ENCODE measurements at regions not wholly inside any gene's neighbourhood (a gene's known extent, or its start where the extent isn't known, plus 50 kb on each side); places are given as distances from the start of the nearest gene placed in this dataset.
"Not testable (repeated sequence)": the region's sequence is repeated elsewhere in the genome, so short reads cannot be mapped to it uniquely, and the experiment has no call there.

DNA sequence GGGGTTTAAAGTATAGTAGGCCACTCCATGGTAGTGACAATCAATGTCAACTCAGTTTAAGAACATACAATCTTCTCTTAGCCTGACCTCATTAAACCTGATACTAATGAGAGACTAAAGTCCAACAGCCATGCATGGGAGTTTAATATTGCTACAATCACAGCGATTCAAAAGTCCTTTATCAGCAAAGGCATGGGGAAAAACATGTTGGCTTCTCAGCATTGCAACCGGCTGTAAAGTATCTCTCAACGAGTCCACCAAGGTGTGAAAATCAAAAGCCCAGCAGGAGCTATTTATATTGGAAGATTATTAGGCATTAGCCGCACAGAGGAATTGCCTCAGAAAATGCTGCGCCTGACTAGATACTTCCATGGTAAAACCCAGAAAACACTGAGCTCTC is 256.7 kb upstream of the PGRMC2 start:
- Histone ChIP-seq H3K36me3 (no peaks in the 10 kb centered on the region), H3K27me3 (no peaks in the 10 kb centered on the region), H3K9me3 (no peaks in the 10 kb centered on the region), H3K4me3 (no peak overlapping the region)
- DNase-seq: no peak

DNA sequence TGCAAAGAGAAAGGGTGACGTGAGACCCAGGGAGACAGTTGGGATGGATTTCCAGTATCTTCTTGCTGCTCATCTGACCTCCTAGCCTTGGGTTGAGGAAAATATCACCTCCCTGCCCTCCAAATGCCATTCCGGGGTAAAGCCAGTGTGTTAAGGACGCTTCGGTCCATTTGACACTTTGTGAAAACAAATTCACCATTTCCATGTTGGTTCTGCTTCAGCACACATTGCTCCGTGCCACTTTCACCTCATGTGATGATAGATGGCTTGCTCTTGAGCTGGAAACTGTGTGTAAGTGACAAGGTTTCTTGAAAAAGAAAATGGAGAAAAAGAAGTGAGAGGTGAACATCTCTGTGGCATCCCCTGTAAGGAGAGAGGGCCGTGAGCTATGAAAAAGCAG is 256.1 kb upstream of the PGRMC2 start:
- no peaks in the 10 kb centered on the region for H3K36me3 ChIP-seq
- H3K4me3 ChIP-seq: no peak overlapping the region
- no peaks in the 10 kb centered on the region for H3K9me3 ChIP-seq
- DNase-seq: no peak
- H3K27me3 ChIP-seq: no peaks in the 10 kb centered on the region

DNA sequence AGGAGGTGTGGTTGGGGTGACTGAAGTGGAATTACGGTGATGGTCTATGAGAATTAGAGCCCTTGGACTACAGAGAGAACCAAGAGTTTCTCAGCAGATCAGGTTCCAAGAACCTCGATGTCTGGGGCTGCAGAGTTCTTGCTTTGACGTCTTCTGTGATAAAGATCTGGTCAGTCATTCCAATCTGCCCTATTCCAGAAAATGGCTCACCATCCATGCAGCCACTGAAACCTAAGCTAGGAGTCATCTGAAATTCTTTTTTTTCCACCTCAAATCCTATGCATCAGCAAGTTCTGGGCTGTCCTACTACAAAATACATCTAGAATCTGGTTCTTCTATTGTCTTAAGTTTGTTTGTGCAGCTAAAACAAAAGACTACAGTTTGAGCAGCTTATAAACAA is 254.4 kb upstream of the PGRMC2 start:
- Histone ChIP-seq H3K36me3 (no peaks in the 10 kb centered on the region), H3K27me3 (no peaks in the 10 kb centered on the region), H3K9me3 (no peaks in the 10 kb centered on the region), H3K4me3 (no peak overlapping the region)
- DNase-seq: no peak

DNA sequence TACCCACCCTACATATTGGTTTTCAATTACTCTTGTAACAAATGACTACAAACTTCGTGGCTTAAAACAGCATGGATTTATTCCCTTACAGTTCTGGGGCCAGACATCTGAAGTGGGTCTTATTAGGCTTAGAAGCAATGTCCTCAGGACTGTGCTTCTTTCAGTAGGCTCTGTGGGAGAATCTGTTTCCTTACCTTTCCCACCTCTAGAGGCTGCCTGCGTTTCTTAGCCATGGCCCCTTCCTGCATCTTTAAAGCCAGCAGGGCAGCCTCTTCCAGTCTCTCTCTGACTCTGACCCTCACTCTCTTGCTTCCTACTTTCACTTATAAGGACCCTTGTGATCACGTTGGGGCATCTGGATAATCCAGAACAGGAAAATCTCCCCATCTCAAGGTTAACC is 252.5 kb upstream of the PGRMC2 start:
- H3K4me3 ChIP-seq: no peak overlapping the region
- no peaks in the 10 kb centered on the region for H3K36me3 ChIP-seq
- no peaks in the 10 kb centered on the region for H3K9me3 ChIP-seq
- DNase-seq: no peak
- no peaks in the 10 kb centered on the region for H3K27me3 ChIP-seq

DNA sequence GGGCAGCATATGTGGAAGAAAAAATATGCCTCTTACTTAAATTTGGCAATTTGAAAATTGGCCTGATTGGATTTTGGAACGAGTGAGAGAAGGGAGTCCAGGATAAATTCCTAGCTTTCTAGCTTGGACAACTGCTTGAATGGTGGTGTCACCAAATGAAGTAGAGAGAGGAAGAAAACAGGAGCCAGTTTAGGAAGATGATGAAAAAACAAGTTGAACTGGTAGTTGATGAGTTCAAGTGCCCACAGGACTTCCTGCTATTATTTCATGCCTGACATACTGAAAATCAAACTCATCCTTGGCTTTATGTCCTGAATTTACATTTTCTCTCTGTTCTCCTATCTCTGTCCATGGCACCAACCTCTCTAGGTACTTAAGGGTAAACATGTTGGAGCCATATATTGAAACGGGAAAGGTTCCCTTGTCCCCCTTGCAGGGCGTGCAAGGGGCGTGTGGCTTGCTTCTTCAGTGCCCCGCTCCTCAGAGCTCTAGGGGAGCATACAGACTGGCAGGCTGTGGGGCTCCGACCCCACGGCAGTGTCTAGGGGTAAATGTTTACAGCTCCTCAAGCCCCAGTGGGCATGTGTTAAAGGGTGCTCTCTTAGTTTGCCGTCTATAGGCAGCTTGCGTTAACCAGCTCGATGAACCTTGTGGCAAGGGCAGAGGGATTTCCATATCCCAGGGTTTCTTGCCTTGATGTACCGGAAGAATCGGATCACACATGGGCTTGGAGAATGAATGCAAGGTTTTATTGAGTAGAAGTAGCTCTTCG is 250.7 kb upstream of the PGRMC2 start:
- DNase-seq: no peak
- H3K9me3 ChIP-seq: no peaks in the 10 kb centered on the region

DNA sequence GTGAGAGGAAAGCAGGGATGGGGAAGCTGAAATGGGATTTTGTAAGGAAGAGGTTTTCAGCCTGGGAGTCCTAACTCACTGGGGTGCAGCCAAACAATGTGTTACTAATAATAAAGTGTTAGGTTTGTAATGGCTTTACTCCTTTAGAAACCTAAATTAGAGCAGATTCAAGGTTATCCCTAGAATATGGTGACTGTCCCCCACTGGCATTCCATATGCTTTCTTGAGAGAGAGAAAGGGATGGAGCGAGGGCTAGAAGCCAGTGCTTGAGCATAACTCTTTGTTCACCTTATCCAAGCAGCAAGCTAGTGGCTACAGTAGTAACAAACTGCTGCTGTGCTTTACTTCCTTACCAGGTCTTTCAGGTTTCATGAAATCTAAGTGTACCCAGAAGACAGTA is 249.1 kb upstream of the PGRMC2 start:
- Histone ChIP-seq H3K27me3 (no peaks in the 10 kb centered on the region), H3K4me3 (no peak overlapping the region), H3K9me3 (no peaks in the 10 kb centered on the region)

More for the DNA sequence above, 250.7 kb upstream of the PGRMC2 start:
- Histone ChIP-seq H3K36me3 (no peaks in the 10 kb centered on the region), H3K27me3 (no peaks in the 10 kb centered on the region), H3K4me3 (no peak overlapping the region)

DNA sequence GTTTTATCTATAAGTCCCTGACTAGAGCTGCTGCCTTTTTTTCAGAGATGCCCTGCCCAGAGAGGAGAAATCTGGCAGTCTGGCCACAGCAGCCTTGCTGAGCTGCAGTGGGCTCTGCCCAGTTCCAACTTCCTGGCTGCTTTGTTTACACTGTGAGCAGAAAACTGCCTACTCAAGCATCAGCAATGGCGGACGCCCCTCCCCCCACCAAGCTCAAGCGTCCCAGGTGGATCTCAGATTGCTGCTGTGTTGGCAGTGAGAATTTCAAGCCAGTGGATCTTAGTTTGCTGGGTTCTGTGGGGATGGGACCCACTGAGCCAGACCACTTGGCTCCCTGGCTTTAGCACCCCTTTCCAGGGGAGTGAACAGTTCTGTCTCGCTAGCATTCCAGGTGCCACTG is 247.9 kb upstream of the PGRMC2 start:
- not testable (repeated sequence) for H3K9me3 ChIP-seq, H3K27me3 ChIP-seq, DNase-seq, H3K4me3 ChIP-seq, H3K36me3 ChIP-seq

More for the DNA sequence above, 249.1 kb upstream of the PGRMC2 start:
- no peak for DNase-seq
- H3K36me3 ChIP-seq: no peaks in the 10 kb centered on the region

DNA sequence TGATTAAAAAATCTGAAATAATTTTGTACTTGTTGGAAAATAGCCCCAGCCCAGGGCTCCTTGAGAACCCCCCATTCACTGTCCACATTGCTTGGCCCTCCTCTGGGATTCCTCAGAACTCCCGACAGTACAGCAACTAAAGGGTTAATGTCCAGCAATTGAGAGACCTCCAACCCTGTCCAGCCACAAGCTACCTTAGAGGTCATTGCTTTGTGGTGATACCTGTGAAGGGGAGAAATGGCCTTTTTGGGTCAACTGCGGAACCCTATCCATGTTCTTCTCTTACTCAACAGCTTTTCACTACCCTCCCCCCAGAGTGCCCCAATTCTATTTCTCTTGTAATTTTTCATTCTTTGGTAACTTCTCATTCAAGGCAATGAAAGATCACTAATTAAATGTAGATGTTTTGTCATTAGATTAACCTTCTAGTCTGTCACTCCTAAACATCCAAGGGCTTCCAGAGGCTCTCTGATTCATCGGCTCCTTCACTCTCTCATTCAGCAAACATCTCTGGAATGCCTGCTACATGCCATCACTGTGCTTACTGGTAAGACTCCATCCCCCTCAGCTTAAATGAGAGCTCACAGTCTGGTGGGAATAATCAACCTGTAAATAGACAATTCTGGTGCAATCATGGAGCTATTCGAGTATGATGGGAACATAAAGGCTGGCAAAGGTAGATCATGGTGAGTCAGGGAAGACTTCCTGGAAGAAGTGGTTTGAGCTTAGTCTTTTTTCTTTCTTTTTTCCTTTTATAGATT is 241.4 kb upstream of the PGRMC2 start:
- no peak overlapping the region for H3K4me3 ChIP-seq
- DNase-seq: peak; percentile 77
- no peaks in the 10 kb centered on the region for H3K27me3 ChIP-seq
- H3K9me3 ChIP-seq: no peaks in the 10 kb centered on the region
- H3K36me3 ChIP-seq: no peaks in the 10 kb centered on the region

DNA sequence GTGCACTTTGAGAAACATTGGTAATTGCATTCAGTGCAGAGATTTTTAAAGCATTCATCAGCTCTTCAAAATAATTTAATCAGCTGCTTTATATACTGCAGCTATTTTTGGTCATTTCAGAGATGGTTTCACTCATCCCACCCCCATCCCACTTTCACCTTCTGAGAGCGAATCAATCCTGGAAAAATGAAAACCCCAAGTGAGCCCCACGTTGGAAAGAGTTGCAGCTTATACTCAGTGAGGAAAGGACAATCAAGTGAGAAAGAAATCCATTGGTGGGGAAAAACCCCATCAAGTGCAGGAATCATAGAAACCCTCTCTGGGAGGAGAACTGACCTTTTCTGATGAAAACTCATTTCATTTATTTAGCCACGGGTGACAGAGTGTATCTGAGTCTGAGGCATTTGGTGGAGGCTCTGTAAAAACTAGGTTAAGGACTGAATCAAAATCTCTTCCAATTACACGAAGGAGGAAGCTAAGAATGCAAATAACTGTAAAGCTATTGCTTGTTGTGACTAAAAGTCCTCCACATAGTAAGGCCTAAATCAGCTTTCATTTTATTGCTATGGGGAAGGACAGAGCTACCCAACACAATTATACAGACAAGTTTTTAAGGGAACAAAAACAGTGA is 240.4 kb upstream of the PGRMC2 start:
- H3K4me3 ChIP-seq: no peak overlapping the region
- H3K36me3 ChIP-seq: no peaks in the 10 kb centered on the region
- no peaks in the 10 kb centered on the region for H3K9me3 ChIP-seq
- H3K27me3 ChIP-seq: no peaks in the 10 kb centered on the region
- no peak for DNase-seq

DNA sequence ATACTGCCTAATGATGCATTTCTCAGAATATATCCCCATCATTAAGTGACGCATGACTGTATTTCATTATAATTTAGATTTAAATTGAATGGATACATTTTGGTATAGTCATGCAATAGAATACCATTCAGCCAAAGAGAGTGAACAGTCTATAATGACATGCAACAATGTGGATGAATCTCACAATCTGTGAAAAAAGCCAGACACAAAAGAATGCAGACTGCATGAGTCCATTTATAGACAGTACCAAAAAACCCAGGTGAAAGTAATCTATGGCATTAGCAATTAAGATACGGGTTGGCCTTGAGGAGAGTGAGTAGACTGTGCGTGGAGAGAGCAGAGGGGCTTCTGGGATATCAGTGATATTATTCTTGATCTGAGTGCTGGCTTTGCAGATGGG is 239.7 kb upstream of the PGRMC2 start:
- no peaks in the 10 kb centered on the region for H3K36me3 ChIP-seq
- no peaks in the 10 kb centered on the region for H3K9me3 ChIP-seq
- H3K27me3 ChIP-seq: no peaks in the 10 kb centered on the region
- DNase-seq: no peak
- no peak overlapping the region for H3K4me3 ChIP-seq

DNA sequence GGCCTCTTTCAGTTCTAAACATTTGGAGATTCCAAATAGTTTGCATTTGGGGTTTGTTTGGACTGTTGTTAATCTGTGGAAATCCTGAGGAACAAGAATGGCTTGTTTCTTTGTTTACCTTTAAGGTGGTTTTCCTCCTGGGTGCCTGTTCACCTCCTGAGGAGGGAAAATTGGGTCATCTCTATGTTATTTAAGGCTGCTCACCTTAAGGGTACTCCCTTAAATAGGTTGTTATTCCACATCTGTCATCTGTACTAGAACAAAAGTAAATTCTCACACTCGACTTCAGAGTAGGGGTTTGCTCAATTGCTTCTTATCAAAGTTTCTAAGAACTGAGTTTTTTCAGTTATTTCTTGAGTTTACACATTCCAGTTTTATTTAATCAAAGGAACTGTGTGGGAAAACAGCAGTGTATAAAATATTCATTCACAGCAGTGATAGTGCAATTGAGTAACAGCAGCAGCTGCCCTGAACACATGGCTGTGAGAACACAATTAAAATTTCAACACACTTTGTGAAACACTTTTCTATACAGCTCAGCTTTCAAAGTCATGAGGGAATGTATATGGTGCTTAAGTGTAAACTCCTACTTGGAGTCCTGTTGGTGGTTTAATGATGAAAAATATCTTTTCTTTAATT is 238.5 kb upstream of the PGRMC2 start:
- no peak for DNase-seq
- no peaks in the 10 kb centered on the region for H3K9me3 ChIP-seq
- H3K27me3 ChIP-seq: no peaks in the 10 kb centered on the region
- no peaks in the 10 kb centered on the region for H3K36me3 ChIP-seq
- H3K4me3 ChIP-seq: no peak overlapping the region

DNA sequence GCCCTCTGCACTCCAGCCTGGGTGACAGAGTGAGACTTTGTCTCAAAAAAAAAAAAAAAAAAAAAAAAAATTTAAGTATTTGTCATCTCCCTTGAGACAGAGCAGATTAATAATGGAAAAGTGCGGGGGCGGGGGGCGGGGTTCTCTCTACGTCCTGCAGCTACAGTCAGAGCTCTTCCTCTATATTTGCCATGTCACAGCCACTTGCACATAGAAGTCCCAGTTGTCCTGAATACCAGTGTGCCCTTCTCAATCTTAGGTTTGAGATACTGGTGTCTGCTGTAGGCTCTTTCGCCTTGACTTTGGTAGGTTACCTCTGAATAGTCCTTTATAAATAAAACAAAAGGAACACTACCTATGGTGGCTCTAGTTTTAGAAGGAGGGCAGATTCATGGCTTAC is 237.8 kb upstream of the PGRMC2 start:
- Histone ChIP-seq H3K9me3 (no peaks in the 10 kb centered on the region), H3K36me3 (no peaks in the 10 kb centered on the region), H3K4me3 (no peak overlapping the region), H3K27me3 (no peaks in the 10 kb centered on the region)
- DNase-seq: no peak

DNA sequence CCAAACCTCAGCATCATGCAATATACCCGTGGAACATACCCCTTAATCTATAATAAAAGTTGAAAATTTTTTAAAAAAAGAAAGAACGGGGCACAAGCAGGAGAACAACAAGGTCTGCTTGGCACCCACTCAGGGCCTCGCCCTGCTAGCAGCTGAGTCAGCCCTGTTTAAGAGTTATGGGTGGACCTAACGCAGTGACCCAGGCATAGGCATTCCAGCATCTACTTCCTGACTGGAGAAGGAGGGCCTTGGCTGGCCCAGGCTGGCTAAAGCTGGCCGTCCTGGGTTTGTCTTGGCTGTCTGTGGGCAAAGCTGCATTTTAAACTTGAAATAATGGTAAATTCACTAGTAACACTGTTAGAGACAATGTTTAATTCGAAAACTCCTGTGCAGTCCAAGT is 236.7 kb upstream of the PGRMC2 start:
- Histone ChIP-seq H3K9me3 (no peaks in the 10 kb centered on the region), H3K4me3 (no peak overlapping the region), H3K27me3 (no peaks in the 10 kb centered on the region), H3K36me3 (no peaks in the 10 kb centered on the region)
- peak; percentile 92 for DNase-seq

DNA sequence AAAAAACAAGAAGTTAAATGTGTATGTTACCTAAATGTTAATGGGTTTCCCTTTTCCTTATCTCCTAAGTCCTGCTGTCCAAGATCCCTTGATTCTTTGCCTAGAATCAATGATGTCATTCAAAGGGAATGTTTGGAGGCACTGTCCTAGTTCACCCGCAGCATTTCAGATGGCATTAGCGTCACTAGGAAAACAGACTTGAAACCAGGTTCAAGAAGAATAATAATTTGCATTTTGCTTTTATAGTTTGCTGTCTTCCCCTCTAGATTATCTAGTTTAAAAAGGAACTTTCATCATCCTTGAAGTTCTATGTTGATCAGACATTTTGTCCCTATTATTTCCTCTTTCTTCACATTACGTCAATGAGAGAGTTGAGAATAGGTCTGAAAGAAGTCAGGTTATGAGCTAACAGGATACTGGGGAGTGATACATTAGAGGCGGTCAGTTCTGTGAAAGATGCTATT is 234.1 kb upstream of the PGRMC2 start:
- no peaks in the 10 kb centered on the region for H3K36me3 ChIP-seq
- H3K4me3 ChIP-seq: no peak overlapping the region
- no peaks in the 10 kb centered on the region for H3K27me3 ChIP-seq
- no peaks in the 10 kb centered on the region for H3K9me3 ChIP-seq
- DNase-seq: no peak

DNA sequence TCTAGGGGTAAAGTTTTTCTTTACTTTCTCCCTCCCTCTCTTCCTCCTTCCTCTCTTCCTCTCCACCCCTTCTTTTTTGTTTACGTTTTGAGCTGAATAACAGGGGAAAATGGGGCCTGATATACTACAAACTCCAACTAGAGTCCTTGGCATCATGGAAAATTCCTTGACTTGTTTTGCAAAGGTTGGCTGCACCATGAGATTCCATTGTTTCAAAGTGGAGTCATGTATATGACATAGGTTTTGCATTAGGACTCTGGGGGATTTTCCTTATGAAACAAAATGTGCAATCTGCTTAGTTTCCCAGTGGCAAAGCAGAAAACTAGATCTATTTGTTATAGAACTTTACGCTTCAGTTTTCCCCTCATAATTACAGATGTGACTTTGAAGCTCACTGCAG is 233.5 kb upstream of the PGRMC2 start:
- Histone ChIP-seq H3K4me3 (no peak overlapping the region), H3K36me3 (no peaks in the 10 kb centered on the region)
- no peak for DNase-seq

DNA sequence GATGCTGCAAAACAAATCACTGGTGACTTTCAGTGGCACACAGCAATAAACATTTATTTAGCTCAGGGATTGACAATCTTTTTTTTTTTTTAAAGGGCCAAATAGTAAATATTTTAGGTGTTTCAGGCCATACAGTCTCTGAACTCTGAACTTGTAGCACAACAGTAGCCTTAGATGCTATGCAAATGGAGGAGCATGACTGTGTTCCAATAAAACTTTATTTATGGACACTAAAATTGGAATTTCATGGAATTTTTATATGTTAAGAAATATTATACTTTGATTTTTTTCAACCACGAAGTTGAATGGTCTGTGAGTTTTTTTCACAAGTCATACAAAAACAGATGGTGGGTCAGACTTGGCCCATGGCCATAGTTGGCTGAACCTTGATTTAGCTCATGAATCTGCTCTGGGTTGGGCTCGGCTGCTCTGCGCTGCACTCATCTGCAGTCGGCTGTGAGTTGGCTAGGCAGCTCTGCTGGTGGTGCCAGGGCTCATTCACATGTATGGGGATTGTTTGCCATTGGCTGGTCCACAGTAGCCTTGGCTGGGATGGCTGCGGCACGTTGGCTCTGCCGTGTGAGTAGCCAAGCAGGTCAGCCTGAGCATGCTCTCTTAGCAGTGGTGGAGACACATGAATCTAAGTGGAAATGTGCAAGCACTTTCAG is 231.7 kb upstream of the PGRMC2 start:
- H3K4me3 ChIP-seq: no peak overlapping the region
- H3K36me3 ChIP-seq: no peaks in the 10 kb centered on the region
- DNase-seq: peak; percentile 91
- no peaks in the 10 kb centered on the region for H3K27me3 ChIP-seq
- peaks cover 6% of the 10 kb centered on the region; the same call in 1 of the 2 replicates for H3K9me3 ChIP-seq

More for the DNA sequence above, 233.5 kb upstream of the PGRMC2 start:
- no peaks in the 10 kb centered on the region for H3K9me3 ChIP-seq
- H3K27me3 ChIP-seq: no peaks in the 10 kb centered on the region
